Femur (tissue), 1 donor: ENCODE measurements at regions not wholly inside any gene's neighbourhood (a gene's known extent, or its start where the extent isn't known, plus 50 kb on each side); places are given as distances from the start of the nearest gene placed in this dataset.
A peak's percentile ranks its signal among the peaks of the same experiment; 100 is the strongest.

ENCODE experiments used
- DNase-seq: peaks from one replicate; pipeline ENCODE4 v3.0.0-alpha.2; 2017

DNA sequence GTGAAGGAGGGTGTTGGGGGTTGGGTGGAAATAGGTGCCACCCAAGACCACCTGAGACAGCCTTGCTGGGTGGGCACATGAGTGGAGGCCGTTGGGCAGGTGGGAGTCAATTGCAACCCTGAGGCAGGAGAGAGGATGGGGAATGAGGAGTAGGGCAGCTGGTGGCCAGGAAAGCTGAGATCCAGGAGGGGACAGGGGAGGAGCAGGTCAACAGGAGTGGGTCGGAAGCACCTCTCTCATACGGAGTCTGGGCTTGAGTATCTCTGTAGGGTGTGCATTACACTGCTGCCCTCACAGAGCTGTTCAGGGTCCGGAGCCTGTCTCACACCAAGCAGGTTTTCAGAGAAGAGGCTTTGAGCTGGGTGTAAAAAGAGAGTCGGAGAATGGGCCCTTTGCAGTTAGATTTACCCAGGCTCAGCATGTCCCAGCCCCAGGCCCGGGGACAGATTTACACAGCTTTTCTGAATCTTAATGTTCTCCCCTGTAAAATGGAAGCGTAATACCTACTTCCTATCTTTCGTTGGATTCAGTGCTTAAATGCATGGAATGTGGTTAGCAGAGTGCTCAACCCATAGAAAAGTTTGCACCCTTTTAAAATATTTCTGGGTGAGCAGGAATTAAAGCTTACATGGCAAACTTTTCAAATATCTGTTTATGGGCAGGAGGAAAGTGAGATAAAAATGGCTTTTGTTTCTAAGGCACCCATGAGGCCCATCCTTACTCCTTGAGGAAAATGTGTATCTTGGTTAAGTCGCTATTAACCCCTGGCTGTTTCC is 144.0 kb upstream of the MYCN start:
- no peak for DNase-seq

DNA sequence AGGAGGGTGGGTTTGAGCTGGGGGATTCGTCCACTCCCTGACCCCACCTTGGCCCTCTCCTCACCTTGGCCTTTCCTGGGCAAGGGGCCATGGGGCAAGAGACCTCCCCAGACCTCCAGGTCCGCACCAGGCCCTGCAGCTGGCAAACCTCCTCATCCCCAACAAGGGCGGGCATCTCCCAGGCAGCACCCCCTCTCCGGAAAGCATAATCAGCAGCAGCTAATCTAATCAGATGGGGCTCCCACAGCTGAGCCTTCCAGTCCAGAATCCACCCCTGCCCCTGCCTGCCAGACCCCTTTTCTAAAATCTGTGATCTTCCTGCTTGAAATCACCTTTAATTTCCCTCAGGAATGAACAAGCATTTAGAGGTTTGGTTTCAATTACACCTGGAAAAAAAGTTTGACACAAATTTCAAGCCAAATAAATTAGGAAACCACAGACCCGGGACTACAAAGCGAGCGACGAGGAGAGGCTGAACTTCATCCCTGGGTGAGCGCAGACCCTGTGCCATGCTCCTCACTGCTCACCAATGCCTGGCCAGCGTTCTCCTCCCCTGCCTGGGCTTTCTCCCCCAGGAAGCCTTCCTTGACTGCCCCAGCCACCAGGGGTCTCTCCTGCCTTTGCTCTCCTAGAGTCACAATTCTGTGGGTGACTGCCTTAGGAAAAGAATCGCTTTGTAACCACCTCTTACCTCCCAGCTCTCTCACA is 143.0 kb upstream of the MYCN start:
- DNase-seq: no peak

DNA sequence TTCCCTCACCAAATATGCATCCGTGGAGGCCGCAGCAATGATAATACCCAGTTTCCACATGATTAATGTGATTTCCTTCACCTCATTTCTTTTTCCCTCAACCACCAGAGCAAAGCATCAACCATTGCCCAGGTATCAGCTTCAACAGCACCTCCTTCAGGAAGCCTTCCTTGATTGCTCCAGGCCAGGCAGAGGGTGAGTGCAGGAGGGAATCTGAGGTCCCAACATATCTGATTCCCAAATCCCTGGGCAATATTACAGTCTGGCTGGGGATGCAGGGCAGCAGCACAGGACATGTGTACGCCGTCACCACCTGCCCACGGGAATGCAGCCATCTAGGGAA is 142.4 kb upstream of the MYCN start:
- DNase-seq: no peak

DNA sequence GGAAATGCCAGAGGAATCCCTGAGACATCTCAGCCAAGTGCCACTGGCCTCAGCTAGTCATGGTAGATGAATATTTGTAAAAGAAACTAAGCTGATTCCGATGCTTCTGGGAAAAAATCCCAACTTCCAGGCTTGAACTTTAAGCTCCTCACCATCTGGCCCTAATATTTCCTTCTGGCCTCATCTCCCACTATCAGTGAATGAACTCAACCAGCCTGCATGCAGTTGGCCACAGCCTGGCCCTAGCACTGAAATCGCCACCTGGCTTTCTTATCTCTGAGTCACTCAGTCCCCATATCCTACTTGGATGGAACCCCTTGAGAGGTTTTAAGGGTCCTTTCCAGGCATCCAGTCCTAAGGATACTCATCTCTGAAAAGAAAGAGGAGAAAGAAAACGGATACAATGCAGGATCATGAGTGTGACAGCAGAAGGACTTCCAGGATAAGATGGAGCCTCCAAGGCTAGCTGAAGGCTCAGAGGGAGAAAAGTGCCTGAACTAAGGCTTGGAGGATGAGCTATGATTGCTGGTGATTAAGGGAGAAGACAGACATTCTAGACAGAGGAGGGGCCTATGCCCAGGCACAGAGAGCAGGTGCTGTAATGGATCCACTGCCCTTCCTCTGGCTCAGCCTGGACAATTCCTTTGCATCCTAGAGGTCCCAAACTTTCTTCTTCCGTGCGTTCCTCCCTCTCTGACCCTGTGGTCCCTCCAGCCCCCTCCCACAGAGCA is 141.5 kb upstream of the MYCN start:
- DNase-seq: no peak

DNA sequence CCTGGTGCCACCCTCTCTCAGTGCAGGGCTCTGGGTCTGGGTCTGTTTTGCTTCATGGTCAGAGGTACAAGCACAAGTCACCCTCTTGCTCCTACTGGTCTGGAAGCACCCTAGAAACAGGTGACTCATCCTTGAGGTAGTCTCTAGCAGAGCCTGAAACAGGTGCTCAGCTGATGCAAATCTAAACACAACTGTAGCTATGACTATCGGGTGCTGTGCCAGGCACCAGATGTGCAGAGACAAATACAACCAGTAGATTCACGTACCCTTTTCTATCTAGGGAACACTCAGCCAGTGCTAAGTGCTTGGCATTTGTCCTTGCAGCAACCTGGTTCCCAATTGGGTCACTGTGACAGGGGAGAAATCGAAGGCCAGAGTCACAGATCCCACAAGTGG is 140.9 kb upstream of the MYCN start:
- DNase-seq: no peak

DNA sequence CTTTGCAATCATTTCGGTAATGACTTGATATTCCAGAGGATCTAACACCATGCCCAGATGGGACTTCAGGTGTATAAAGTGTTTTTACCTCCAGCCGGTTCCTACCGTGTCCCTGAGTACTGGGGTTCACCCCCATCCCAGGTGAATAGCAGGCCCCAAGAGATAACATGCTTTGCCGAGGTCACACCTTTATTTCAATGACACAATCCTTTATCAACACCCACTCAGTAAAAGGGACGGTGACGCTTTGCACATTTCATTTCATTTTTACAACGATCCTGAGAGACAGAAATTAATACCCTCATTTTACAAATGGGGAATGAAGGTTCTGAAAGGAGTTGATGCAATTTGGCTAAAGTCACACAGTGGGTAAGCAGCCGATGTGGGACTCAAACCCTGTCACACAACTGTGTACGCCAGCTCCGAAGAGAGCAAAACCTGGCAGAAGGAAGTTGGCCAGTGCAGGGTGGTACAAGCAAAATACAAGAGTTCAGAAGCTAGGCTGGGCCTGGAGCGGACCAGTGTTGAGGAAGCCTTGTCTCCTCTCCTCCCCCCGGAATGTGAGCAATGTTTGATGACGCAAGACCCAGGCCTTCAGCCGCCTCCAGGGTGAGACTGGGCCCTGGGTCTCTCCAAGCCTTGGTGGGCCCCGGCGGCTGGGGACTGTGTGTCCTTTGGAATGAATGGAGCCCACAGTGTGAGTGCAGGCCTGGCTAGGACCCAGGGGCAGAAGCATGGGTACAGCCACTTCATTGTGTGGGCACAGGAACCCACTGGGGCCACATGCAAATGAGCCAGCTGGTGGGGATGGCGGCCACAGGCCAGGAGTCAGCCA is 139.6 kb upstream of the MYCN start:
- peak; percentile 35 for DNase-seq

DNA sequence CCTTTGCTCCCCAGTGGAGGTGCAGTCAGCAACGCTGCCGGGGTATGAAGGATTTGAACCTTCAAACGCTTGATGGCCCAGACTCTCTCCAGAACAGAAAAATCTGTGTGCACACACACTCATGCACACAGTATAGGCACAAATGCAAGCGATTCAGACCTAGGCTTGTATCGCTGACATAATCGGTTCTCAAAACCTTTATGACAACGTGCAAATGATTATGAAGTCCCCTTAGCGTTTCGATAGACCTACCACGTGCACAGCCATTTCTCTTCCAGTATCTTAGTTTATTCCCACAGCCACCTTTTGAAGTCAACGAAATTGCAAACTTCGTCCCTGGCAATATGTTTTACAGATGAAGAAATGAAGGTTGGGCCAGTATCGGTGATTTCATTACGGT is 138.9 kb upstream of the MYCN start:
- DNase-seq: no peak

DNA sequence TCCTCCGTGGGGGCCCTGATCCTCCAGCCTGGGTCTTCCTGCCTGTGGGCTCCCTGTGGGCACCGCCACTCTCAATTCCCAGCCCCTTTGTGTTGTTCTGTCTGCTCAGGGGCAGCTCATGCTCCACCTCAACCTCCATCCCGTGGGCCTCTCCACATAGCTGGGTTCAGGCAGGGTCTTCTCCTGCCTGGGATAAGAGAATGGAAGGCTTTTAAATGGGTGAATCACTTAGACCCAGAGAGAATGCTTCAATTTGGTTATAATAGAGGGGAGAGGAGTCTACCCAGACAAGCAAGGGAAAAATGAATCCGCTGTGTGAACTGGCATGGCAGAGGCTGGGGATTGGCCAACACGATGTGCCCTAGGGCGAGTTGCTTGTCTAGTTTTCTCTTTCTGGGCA is 138.4 kb upstream of the MYCN start:
- DNase-seq: no peak

DNA sequence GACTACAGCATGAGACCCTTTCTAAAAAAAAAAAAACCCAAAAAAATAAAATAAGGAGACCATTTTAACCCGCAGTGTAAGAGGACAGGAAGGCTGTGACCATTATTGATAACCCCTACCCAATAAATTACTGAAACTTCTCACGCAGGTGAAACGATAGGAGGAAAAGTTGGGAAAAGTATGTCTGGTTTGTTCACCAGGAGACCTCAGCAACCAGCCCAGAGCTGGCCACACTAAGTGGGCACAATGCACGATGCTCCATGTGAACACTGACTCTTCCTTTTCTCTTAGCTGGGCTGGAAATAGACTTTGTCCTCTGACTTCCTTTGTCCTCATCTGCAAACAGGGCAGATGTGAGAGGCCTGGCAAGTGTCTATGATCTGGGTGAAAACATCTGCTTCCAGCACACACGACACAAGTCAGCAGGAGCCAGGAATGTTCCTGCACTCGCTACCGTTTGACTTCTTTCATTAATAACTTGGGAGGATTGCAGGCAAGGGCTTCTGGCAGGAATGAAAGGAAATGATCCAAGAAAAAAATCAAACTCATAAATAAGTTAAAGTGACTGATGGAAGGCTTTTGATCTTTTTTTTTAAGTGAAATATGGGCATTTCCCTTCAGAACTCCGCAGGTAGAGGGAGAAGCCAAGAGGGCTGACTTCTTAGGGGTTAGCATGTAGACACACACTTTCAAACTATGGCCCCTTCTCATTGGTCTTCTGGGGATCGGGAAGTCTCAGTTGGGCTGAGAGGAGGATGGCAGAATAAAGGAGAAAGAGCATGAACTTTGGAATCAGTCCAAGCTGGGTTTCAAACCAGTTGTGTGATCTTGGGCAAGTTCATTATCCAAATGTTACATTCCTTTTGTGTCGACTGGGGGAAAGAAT is 137.4 kb upstream of the MYCN start:
- no peak for DNase-seq

DNA sequence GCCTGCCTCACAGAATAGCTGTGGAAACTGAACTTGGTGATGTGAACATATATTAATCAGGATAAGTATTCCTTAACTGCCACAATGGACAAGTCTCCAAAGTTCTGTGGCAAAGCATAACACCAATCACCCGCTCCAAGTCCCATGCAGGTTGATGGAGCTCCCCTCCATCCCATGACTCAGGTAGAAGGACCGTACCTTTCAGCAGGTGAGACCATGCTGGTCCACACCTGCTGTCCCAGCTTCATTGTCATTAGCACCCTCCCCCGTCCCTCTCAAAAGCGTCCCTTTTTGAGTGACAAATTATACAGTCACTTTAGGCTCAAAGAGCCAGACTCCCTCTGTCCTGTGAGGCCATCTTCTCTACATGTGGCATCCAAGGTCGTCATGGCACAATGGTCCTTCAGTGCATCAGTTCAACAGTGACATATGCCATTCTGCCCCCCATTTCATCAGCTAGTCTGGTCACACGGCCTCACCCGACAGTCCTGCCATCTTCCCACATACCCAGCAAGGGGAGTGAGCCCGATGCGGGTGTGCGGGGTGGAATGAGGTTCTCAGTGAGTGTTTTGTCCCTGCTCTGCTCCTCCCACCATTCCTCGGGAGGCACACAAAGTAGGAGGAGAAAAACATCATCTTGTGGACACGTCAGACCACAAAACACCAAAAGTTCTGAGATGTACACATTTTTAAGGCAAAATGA is 136.7 kb upstream of the MYCN start:
- no peak for DNase-seq

DNA sequence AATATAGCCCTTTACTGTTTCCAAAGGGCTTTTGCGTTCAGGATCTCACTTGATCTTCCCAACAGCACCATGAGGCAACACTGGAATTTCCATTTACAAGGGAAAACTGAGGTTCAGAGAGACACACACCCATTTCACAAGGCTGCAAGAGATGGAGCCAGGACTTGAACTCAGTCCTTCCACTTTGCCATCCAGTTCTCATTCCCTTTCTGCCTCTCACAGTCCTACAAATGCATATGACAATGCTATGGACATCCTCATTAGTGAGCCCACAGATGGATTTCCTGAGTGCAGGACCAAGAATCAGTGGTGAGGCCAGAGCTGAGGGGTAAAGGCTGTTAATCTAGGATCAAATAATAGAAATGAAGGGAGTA is 136.1 kb upstream of the MYCN start:
- DNase-seq: no peak

DNA sequence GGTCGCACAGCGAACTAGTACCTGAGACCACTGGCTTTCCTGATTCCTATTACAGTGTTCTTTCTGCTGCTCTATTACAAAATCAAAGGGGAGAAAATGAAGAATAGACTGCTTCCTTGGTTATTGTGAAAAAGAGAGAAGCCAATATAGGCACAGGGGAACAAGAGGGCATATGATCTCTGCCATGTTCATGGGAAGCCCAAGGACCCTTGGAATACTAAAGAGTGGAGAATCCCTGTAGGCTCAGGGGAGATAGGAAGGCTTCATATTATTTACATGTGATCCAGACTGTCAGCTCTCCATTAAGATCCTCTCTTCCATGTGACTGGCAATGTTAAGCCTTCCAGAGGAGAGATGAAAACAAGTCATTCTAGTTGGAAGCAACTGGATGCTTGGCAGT is 135.7 kb upstream of the MYCN start:
- no peak for DNase-seq

DNA sequence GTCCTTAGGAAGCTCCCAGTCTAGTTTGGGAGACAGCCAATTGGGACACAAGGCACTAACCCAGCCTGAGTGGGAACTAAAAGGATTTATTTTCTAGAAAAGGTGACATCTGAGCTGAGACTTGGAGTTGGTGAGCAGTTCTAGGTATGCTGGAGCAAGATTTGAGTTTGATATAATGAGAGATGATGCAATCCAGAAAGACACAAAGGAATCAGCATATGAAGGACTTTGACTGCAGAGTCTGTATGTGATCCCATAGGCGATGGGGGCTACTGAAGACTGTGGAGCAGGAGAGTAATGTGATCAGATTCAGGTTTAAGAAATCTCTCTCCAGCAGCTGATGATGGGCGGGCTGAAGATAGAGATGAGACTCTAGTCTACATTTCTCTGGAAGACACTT is 135.1 kb upstream of the MYCN start:
- DNase-seq: no peak

DNA sequence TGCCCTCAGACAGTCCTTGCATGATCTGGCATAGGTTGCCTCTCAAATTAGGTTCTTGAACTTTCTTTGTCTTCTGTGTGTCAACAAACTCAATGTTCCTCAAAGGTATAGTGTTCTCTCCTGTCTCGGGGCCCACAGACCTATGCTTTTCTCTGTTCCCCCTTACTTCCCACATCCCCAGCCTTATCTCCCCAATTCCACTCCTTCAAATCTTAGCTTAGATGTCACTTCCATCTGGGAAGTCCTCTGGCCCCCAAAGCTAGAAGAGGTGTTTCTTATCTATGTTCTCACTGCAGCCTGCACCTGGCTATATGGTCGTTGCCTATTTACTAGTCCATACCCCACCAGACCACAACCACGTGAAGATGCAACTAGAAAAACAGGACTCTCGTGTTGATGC is 134.6 kb upstream of the MYCN start:
- no peak for DNase-seq

DNA sequence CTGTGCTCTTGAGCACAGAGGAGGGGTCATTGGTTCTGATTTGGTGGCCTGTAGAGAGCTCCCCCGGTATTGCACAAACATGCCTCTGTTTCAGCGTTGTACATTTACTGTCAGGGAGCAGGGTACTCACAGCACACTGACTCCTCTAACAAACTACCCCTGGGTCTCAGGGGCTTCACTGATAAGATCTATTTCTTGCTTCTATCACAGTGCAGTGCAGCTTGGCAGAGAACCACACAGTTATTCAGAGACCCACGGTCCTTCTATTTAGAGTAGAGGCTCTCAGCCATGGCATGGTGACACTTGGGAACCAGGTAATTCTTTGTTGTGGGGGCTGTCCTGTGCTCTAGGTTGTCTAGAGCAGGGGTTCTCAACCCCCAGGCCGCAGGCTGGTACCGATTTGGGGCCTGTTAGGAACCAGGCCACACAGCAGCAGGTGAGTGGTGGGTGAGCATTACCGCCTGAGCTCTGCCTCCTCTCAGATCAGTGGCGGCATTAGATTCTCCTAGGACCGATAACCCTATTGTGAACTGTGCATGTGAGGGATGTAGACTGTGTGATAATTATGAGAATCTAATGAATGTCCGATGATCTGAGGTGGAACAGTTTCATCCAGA is 133.4 kb upstream of the MYCN start:
- no peak for DNase-seq

DNA sequence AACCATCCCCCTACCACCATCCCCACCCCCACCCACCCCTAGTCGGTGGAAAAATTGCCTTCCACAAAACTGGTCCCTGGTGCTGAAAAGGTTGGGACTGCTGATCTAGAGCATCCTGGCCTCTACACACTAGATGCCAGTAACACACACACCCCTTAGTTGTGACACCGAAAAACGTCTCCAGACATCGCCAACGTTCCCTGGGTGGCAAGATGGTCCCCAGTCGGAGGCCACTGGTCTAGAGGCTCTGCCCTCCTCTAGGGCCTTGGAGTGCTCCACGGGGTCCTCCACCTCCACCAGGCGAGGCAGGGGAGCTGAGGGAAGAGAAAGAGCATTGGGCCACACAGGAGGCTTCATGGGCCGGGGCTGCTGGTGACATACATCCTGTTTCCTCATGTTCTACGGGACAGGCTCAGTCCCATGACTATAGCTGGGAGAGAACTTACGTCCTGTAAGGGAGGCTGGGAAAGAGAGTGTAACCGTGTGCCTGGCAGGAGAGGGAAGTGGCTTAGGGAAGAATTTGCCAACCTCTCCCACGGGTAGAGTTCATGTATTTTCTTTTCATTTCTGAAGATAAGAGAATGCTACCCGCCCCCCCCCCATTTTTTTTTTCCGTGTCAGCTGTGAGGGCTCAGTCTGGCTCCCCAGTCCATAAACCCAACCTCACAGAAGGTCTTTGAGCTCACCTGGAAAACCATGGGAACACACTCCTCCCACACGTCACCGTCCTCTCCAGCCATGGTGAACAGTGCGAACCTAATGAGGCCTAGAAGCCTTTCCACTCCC is 132.7 kb upstream of the MYCN start:
- no peak for DNase-seq

DNA sequence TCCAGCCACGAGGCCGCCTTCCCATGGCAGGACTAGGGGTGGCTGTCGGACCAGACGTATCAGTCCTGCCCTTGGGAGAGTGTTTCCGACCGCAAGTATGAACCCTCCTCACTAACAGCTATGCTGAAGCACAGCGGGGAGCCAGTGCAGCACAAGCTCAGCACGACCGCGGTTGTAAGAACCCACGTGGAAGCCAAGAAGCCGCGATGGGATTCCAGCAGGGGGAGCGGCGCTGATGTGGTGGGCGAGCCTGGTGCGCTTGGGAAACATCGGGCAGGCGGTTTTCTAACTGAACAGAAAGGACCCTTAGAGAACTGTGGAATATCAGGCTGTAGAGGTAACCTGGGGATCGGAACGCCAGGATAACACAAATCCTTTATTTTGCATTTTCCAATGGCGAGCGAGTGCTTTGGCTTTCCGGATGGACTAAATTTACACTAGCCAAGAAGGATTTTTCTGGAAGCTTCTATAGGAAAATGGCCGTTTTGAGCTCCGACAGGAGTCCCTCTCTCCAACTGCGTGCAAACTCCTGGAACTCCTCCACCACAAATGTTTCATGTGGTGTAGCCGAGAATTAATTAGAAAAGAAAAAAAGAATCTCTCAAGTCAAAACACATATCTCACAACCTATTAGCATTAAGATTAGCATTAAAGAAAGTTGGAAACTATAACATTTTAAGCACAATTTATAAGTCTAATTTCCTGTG is 132.0 kb upstream of the MYCN start:
- peak; percentile 77 for DNase-seq

DNA sequence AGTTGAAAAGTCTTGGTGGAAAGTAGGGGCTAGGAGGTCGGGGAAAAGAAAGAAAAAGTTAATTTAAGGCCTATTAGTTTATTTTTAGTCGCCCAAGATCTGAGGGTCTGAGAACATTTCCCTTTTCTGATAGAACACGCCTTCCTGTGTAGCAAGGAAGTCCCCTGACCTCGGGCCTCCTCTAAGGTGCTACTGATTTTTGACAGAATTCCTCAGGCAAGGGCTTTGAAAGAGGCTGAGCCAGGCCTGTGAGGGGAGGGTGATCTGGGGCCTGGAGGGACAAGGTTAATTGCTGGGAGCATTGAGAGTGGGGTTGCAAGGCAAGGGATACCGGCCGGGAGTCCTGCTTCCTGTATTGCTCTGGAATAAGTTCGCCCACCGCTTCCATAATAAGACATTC is 131.4 kb upstream of the MYCN start:
- no peak for DNase-seq

DNA sequence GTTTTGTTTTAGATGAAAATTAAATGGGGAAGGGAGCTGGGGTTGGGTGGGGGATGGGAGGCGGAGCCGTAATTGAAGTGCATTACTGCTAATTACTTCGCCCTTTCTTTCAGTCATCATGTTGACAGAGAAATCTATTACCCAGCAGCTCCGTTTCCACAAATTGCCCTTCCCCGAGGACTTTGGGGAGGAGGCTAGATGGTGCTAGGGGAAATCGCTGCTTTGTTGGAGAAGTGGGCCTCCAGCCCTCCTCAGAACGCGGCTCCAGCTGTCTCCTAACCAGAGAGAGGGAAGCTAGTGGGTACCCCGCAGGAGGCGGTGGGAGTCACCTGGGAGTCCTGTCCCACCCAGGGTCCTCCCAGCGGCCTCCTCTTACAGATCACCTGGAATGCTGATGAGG is 130.9 kb upstream of the MYCN start:
- DNase-seq: no peak
